Common myeloid progenitor, CD34-positive (primary cell): ENCODE measurements at regions not wholly inside any gene's neighbourhood (a gene's known extent, or its start where the extent isn't known, plus 50 kb on each side); places are given as distances from the start of the nearest gene placed in this dataset.
"Not testable (repeated sequence)": the region's sequence is repeated elsewhere in the genome, so short reads cannot be mapped to it uniquely, and the experiment has no call there.

Experiments used
- CTCF ChIA-PET: fragments of 350-600 bp; sonication (Branson Sonifier 250); formaldehyde crosslinking; loops from one replicate; lab custom pipeline; 2021; ENCODE audit warnings: antibody characterized with exemption; lab: Charles Lee
- POLR2A ChIA-PET: fragments of 350-600 bp; sonication (Branson Sonifier 250); formaldehyde crosslinking; loops from one replicate; lab custom pipeline; 2021; ENCODE audit warnings: antibody characterized with exemption; lab: Charles Lee
- DNase-seq, 3 donors: peaks; one replicate each; pipeline versions ENCODE4 v3.0.0 to v3.0.0-alpha.2; 2013
- H3K27ac ChIP-seq, 2 experiments: 1 replicate in 1 of 2; 2 replicates in 1 of 2; pipeline ENCODE4 v1.7.0; 2013; ENCODE audit warnings: inconsistent platforms in 2 of 2, low read length in 2 of 2, mild to moderate bottlenecking in 2 of 2, low read depth in 1 of 2, moderate library complexity in 1 of 2; ENCODE audit not compliant: severe bottlenecking in 2 of 2, insufficient read depth in 1 of 2, poor library complexity in 1 of 2
- H3K27me3 ChIP-seq, 5 experiments: replicated peaks in 2 of 5; 1 replicate in 3 of 5; 2 replicates in 2 of 5; pipeline versions ENCODE4 v1.6.1 to v1.7.0; 2013; ENCODE audit warnings: low read length in 4 of 5, mild to moderate bottlenecking in 2 of 5, moderate library complexity in 2 of 5, inconsistent platforms in 1 of 5; ENCODE audit not compliant: insufficient read depth in 5 of 5, control insufficient read depth in 4 of 5
- H3K36me3 ChIP-seq, 4 experiments: 1 replicate in 2 of 4; 2 replicates in 2 of 4; pipeline versions ENCODE4 v1.6.1 to v1.7.0; 2013; ENCODE audit warnings: low read length in 3 of 4, control low read depth in 1 of 4, mild to moderate bottlenecking in 1 of 4; ENCODE audit not compliant: control insufficient read depth in 4 of 4, insufficient read depth in 4 of 4
- H3K4me1 ChIP-seq, 4 experiments: 1 replicate in 3 of 4; 2 replicates in 1 of 4; pipeline versions ENCODE4 v1.6.1 to v1.7.1; 2013; ENCODE audit warnings: low read length in 3 of 4, mild to moderate bottlenecking in 3 of 4, control low read depth in 1 of 4, inconsistent platforms in 1 of 4, moderate library complexity in 1 of 4; ENCODE audit not compliant: control insufficient read depth in 4 of 4, insufficient read depth in 4 of 4; ENCODE audit errors: control extremely low read depth in 1 of 4
- H3K4me3 ChIP-seq, 7 experiments: 1 replicate in 4 of 7; 2 replicates in 3 of 7; pipeline versions ENCODE4 v1.5.1 to v1.7.0; 2013; ENCODE audit warnings: mild to moderate bottlenecking in 7 of 7, low read length in 6 of 7, moderate library complexity in 6 of 7, inconsistent platforms in 2 of 7, low read depth in 2 of 7, control low read depth in 1 of 7; ENCODE audit not compliant: insufficient read depth in 4 of 7, control insufficient read depth in 1 of 7; ENCODE audit errors: extremely low read depth in 1 of 7
- H3K9me3 ChIP-seq, 5 experiments: 1 replicate in 4 of 5; 2 replicates in 1 of 5; pipeline versions ENCODE4 v1.6.1 to v1.7.1; 2013; ENCODE audit warnings: low read length in 4 of 5, mild to moderate bottlenecking in 2 of 5, inconsistent platforms in 1 of 5, low read depth in 1 of 5, moderate library complexity in 1 of 5; ENCODE audit not compliant: control insufficient read depth in 4 of 5, insufficient read depth in 2 of 5; ENCODE audit errors: control extremely low read depth in 1 of 5
- WGBS: methylation state at CpG from one replicate; pipeline ENCODE4 v1.1.5; 2013; ENCODE audit not compliant: insufficient coverage; 5-methylcytosine and 5-hydroxymethylcytosine counted together

DNA sequence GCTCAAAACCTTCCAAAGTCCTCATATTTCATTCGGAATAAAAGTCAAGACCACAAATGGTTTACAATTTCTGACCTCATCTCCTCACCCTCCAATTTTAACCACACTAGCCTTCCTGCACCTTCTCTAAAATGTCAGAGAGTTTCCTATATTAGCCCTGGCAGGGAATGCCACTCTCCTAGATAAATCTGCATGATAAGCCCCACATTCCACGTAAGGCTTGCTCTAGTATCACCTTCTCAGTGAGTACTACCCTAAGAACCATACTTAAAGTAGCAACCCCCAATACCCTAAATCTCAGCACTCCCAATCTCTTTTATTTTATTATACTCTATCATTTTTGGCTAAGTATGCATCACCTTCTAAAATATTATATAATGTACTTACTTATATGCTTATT lies 100.5 kb upstream of the SLITRK5 start:
- Histone ChIP-seq H3K36me3 (no peaks in the 10 kb centered on the region), H3K27me3 (no peaks in the 10 kb centered on the region), H3K9me3 (no peaks in the 10 kb centered on the region), H3K4me1 (no peaks in the 10 kb centered on the region), H3K4me3 (no peak overlapping the region), H3K27ac (no peak overlapping the region)
- POLR2A ChIA-PET, result no interaction called here
- CTCF ChIA-PET, result no interaction called here
- DNase-seq, result no peak
- 67% methylated on average over 2 of the region's 2 CpGs for WGBS

DNA sequence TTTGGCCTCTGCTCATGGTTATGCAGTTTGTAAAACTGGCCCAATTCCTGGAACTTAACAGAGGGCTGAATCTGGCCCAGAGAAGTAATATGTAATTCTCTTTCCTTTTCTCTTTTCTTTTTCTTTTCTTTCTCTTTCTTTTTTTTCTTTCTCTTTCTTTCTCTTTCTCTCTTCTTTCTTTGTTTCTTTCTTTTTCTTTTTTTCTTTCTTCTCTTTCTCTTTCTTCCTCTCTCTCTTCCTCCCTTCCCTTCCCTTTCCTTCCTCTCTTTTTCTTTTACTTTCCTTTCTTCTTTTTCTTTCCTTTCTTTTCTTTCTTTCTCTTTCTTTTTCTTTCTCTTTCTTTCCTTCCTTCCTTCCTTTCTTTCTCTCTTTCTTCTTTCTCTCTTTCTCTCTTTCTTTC lies 88.8 kb upstream of the SLITRK5 start:
- Histone ChIP-seq H3K9me3 (no peaks in the 10 kb centered on the region), H3K36me3 (no peaks in the 10 kb centered on the region), H3K27me3 (no peaks in the 10 kb centered on the region), H3K27ac (no peak overlapping the region), H3K4me1 (no peaks in the 10 kb centered on the region), H3K4me3 (no peak overlapping the region)
- ChIA-PET CTCF (no interaction called here), POLR2A (no interaction called here)
- DNase-seq, result no peak

DNA sequence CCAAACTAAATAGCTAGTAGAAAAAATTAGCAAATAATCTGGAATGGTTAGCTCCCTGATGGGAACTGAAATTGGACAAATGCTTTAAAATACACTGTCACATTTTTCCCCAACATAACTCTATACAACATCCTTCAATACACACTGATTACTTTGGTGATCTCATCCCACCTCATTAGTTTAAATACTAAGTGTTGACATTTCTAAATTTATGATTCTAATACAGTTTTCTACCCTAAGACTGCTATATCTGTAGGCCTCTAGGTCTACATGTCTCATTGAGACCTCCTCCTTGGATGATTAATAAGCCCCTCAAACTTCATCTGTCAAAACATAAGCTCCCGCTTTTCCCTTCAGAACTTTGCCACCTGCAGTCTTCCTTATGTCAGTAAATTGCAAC lies 80.7 kb upstream of the SLITRK5 start:
- Histone ChIP-seq H3K4me1 (no peaks in the 10 kb centered on the region), H3K4me3 (no peak overlapping the region), H3K36me3 (no peaks in the 10 kb centered on the region), H3K9me3 (no peaks in the 10 kb centered on the region), H3K27ac (no peak overlapping the region), H3K27me3 (no peaks in the 10 kb centered on the region)
- no peak for DNase-seq
- POLR2A ChIA-PET, result no interaction called here
- WGBS, result no CpG with 5 or more reads among the region's 1 CpG
- CTCF ChIA-PET, result no interaction called here

DNA sequence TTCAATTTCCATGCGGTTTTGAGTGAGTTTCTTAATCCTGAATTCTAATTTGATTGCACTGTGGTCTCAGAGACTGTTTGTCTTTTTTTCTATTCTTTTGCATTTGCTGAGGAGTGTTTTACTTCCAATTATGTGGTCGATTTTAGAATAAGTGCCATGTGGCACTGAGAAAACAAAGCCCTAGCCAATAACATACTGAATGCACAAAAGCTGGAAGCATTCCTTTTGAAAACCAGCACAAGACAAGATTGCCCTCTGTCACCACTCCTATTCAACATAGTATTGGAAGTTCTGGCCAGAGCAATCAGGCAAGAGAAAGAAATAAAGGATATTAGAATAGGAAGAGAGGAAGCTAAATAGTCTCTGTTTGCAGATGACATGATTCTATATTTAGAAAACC lies 66.7 kb upstream of the SLITRK5 start:
- H3K4me1 ChIP-seq, CTCF ChIA-PET, H3K4me3 ChIP-seq, H3K27me3 ChIP-seq, H3K27ac ChIP-seq, H3K36me3 ChIP-seq, POLR2A ChIA-PET, DNase-seq, H3K9me3 ChIP-seq: not testable (repeated sequence)
- 100% methylated on average over 2 of the region's 2 CpGs for WGBS

DNA sequence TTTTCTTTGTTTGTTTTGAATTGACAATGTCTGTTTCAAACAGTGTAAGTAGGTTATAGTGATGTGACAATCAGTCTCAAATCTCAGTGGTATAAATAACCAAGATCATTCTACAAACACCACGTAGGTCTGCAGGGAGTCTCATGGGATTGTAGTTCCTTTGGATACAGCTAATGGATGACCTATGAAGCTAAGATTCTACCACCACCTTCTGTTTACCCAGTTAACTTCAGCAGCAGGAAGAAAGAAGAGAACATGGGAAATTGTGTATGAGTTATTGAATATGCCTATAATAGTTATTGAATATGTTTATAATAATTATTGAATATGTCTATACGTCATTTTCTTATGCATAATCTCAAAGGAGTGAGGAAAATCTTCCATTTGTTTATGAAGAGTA lies 63.9 kb upstream of the SLITRK5 start:
- Histone ChIP-seq H3K4me3 (no peak overlapping the region), H3K36me3 (no peaks in the 10 kb centered on the region), H3K9me3 (peaks cover 0 to 2% (median 0%) of the 10 kb centered on the region in 5 experiments), H3K4me1 (no peaks in the 10 kb centered on the region), H3K27ac (no peak overlapping the region), H3K27me3 (no peaks in the 10 kb centered on the region)
- ChIA-PET CTCF (no interaction called here), POLR2A (no interaction called here)
- DNase-seq, result no peak
- no CpG with 5 or more reads among the region's 2 CpGs for WGBS

DNA sequence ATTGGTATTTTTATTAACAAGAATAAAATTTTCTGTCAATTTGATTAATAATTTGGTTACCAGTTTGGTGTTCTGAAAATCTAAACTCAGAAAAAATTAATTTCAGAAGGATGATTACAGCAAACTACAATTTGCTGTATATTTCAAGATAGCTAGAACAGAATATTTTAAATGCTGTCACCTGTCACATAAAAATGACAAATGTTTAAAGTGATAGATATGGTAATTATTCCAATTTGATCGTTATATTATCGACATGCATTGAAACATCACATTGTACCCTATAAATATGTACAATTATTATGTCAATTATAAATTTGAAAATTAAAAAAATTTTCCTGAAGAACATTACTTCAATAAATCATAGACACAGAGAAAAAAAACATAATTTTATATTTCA lies 56.9 kb upstream of the SLITRK5 start:
- DNase-seq, result no peak
- Histone ChIP-seq H3K27me3 (no peaks in the 10 kb centered on the region), H3K36me3 (no peaks in the 10 kb centered on the region), H3K9me3 (peaks cover 0 to 2% (median 0%) of the 10 kb centered on the region in 5 experiments), H3K27ac (no peak overlapping the region), H3K4me3 (no peak overlapping the region), H3K4me1 (no peaks in the 10 kb centered on the region)
- ChIA-PET CTCF (no interaction called here), POLR2A (no interaction called here)
- no CpG with 5 or more reads among the region's 2 CpGs for WGBS
